Activated naive CD4-positive, alpha-beta T cell treated with anti-CD3 and anti-CD28 coated beads for 36 hours (primary cell): ENCODE measurements at regions not wholly inside any gene's neighbourhood (a gene's known extent, or its start where the extent isn't known, plus 50 kb on each side); places are given as distances from the start of the nearest gene placed in this dataset.

Experiments used
- CTCF ChIA-PET: fragments of 350-600 bp; sonication (Branson Sonifier 250); formaldehyde crosslinking; loops from one replicate; lab custom pipeline; 2021; ENCODE audit warnings: antibody characterized with exemption; lab: Charles Lee
- DNase-seq: peaks from one replicate; pipeline ENCODE4 v3.0.0-alpha.2; 2020
- H3K27ac Mint-ChIP-seq: one replicate; pipeline ENCODE4 v1.8.0; 2021; ENCODE audit warnings: mild to moderate bottlenecking, mixed read lengths
- H3K27me3 Mint-ChIP-seq: one replicate; pipeline ENCODE4 v1.8.0; 2021; ENCODE audit warnings: low read depth, mixed read lengths
- H3K36me3 Mint-ChIP-seq: one replicate; pipeline ENCODE4 v1.8.0; 2021; ENCODE audit warnings: low read depth, mixed read lengths
- H3K4me1 Mint-ChIP-seq: one replicate; pipeline ENCODE4 v1.8.0; 2021; ENCODE audit warnings: low read depth, mixed read lengths
- H3K4me3 Mint-ChIP-seq: one replicate; pipeline ENCODE4 v1.8.0; 2021; ENCODE audit warnings: mild to moderate bottlenecking, moderate library complexity, mixed read lengths
- H3K9me3 Mint-ChIP-seq: one replicate; pipeline ENCODE4 v1.8.0; 2021; ENCODE audit warnings: mixed read lengths
- intact Hi-C: fragments of 100-400 bp; cut with micrococcal nuclease; formaldehyde crosslinking; loops from one replicate; pipeline ENCODE4 v1.15.1; 2023

DNA sequence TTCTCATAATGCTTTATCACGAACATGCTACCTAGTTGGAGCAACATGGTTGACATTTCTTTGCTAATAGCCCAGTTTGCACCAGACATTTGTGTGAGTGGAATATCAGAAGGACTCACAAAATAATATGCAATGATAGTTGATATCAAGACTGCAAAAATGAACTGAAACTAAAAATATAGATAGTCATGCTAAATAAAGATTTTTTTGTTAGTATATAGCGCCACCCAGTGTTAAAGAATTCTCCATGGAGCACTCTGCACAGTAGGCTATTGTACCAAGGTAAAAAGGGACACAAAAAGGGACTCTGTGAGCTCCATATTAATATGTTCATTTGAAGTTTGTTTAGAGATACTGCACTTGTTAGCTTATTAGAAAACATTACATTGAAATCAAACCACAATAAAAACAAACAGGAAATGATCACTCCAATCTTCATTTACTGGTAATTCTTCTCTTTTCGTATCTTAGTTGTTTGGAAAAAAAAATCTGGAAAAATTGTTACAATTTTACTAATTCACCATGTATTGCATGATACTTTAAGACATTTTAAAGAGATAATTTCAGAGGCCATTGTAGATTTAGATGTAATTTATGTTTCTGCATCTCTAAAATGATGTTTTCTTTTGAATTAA is 1509.6 kb downstream of the ADGRL3 start:
- CTCF ChIA-PET, result interaction anchor here (1.3 kb wide), 1 partner anchor 25 kb away, joined by 3 read pairs; no protein-coding TSS in a partner anchor
- no peak for DNase-seq
- peaks cover 5% of the 10 kb centered on the region for H3K9me3 Mint-ChIP-seq
- H3K4me1 Mint-ChIP-seq, result no peaks in the 10 kb centered on the region
- no peak overlapping the region for H3K4me3 Mint-ChIP-seq
- no peaks in the 10 kb centered on the region for H3K27me3 Mint-ChIP-seq
- H3K27ac Mint-ChIP-seq, result no peak overlapping the region
- no peaks in the 10 kb centered on the region for H3K36me3 Mint-ChIP-seq
- intact Hi-C loops, result no loop called here

DNA sequence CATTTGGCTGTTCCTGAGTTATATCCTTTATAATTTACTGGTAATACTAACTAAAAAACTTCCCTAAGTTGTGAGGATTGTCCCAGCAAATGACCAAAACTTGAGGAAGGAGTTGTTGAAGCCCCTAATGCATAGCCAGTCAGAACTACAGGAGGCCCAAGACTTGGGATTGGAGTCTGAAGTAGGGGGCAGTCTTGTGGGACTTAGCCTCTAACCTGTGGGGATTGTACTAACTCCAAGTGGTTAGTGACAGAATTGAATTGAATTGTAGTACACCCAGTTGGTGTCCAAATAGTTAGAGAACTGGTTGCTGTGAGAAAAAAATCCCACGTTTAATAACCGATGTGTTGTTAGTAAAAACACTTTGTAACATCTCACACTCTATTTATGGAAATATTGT is 1506.3 kb downstream of the ADGRL3 start:
- H3K4me3 Mint-ChIP-seq, result no peak overlapping the region
- H3K9me3 Mint-ChIP-seq, result peaks cover 7% of the 10 kb centered on the region
- H3K27ac Mint-ChIP-seq, result no peak overlapping the region
- H3K4me1 Mint-ChIP-seq, result no peaks in the 10 kb centered on the region
- intact Hi-C loops, result no loop called here
- no peak for DNase-seq
- no peaks in the 10 kb centered on the region for H3K27me3 Mint-ChIP-seq
- CTCF ChIA-PET, result no interaction called here
- no peaks in the 10 kb centered on the region for H3K36me3 Mint-ChIP-seq

DNA sequence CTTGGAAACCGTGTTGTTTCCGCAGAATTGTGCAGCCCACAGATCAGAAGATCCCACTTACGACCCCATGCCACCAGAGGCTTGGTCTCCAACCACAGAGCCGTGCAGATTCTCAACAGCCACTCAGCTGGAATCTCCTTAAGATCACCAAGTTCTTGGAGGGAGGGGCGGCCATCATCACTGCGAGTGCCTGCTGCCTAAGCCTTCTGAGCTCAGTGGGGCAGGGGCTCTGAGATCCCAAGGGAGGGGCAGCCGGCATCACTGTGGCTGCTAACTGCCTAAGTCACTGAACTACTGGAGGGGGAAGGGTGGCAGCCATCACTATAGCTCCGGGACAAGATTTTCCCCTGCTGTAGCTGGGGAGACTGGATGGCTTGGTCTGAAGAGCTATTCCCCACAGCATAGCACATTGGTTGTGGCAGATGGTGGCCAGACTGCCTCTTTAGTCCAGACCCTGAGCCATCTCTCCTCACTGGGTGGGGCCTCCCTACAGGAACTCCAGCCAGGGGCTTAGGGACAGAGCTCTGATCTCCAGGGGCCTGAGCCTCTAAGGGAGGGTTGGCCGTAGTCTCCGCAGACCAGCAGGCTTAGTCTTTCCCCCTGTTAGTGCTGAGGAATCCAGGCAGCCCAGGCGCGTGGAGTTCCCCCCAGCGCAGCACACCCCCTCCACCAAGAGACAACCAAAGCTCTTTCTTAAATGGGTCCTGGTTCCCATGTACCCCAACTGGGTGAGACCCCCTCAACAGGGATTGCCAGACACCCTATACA is 1483.9 kb downstream of the ADGRL3 start:
- CTCF ChIA-PET, result no interaction called here
- H3K36me3 Mint-ChIP-seq, result no peaks in the 10 kb centered on the region
- DNase-seq, result no peak
- no peak overlapping the region for H3K27ac Mint-ChIP-seq
- peaks cover 16% of the 10 kb centered on the region for H3K9me3 Mint-ChIP-seq
- intact Hi-C loops, result no loop called here
- H3K4me3 Mint-ChIP-seq, result no peak overlapping the region
- no peaks in the 10 kb centered on the region for H3K27me3 Mint-ChIP-seq
- H3K4me1 Mint-ChIP-seq, result no peaks in the 10 kb centered on the region

DNA sequence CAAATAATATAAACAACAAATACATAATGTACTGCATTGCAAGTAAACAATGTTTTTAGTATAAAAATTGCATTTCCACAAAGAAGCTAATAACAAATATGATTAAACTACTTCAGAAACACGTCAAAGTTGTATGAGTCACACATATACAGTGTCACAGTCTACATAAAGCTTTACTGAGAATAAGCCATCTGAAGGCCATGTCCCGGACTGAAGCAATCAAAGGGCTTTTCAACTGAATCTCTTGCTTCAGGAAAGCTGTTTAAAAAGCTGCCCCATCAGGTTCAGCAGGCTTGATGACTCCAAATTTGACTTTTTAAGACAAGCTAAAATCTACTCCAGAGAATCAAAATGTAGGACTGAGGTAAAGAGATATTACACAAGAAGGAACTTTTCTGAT is 1476.8 kb downstream of the ADGRL3 start:
- Mint-ChIP-seq H3K27ac (no peak overlapping the region), H3K9me3 (peaks cover 18% of the 10 kb centered on the region), H3K4me1 (no peaks in the 10 kb centered on the region), H3K4me3 (no peak overlapping the region), H3K27me3 (no peaks in the 10 kb centered on the region), H3K36me3 (no peaks in the 10 kb centered on the region)
- intact Hi-C loops, result no loop called here
- DNase-seq, result no peak
- CTCF ChIA-PET, result no interaction called here

DNA sequence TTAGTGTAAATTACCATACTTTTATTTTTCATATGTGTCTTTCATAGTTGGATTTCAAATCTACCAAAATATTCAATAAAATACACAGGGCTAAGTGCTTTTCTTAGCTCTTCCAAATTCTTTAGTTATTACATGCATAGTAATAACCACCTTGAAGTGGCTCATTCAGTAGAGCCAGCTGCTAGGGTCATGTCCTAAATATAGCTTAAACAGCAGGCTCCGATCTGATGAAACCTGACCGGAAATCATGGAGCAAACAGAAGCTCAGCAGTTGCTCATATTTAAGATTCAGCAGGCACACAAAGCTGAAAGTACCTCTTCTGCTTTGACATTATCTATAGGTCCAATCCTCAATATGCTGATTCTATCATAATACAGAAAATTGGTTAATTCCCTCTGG is 1470.4 kb downstream of the ADGRL3 start:
- no peak overlapping the region for H3K4me3 Mint-ChIP-seq
- H3K4me1 Mint-ChIP-seq, result no peaks in the 10 kb centered on the region
- no peaks in the 10 kb centered on the region for H3K27me3 Mint-ChIP-seq
- intact Hi-C loops, result no loop called here
- DNase-seq, result no peak
- H3K9me3 Mint-ChIP-seq, result peaks cover 13% of the 10 kb centered on the region
- H3K27ac Mint-ChIP-seq, result no peak overlapping the region
- CTCF ChIA-PET, result no interaction called here
- no peaks in the 10 kb centered on the region for H3K36me3 Mint-ChIP-seq

DNA sequence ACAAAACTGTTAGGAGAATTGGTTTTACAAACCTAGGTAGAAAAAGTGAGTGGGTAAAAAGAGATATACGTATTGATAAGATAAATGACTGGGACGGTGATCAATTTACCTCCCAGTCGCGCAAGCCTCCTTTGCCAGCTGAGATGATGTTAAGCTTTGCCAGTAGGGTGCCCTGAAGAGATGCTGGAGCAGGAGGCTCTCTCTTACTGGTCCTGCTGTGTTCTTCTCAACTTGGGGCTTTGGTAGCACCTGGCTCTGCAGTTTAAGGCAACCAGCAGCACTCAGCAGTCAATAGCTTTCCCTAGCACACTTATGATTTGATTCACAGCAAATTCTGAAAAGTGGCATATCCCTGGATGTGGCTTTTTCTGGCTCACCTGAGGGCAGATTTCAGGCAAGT is 1461.7 kb downstream of the ADGRL3 start:
- no peaks in the 10 kb centered on the region for H3K36me3 Mint-ChIP-seq
- intact Hi-C loops, result no loop called here
- no peaks in the 10 kb centered on the region for H3K4me1 Mint-ChIP-seq
- CTCF ChIA-PET, result no interaction called here
- peaks cover 8% of the 10 kb centered on the region for H3K9me3 Mint-ChIP-seq
- no peaks in the 10 kb centered on the region for H3K27me3 Mint-ChIP-seq
- H3K27ac Mint-ChIP-seq, result no peak overlapping the region
- no peak overlapping the region for H3K4me3 Mint-ChIP-seq
- DNase-seq, result no peak

DNA sequence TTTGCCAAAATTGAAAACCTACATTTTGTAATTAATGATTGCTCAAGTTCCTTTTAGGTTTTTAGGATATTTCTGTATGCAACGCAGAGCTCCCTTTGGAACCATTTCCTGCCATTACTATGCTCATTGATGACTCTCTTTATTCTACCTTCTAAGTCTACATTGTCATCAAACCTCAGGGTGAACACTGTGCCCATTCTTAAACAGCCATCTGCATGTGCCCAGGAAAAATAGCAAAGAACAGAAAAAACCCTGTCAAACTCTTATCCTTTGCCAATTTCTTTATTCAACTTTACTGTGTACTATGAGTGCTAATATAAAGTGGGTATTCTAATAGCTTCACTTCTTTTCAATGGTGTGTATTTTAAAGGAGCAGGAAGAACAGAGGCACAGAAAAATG is 1455.9 kb downstream of the ADGRL3 start:
- CTCF ChIA-PET, result no interaction called here
- Mint-ChIP-seq H3K4me1 (no peaks in the 10 kb centered on the region), H3K4me3 (no peak overlapping the region), H3K9me3 (peaks cover 5% of the 10 kb centered on the region), H3K27me3 (no peaks in the 10 kb centered on the region), H3K27ac (no peak overlapping the region), H3K36me3 (no peaks in the 10 kb centered on the region)
- intact Hi-C loops, result no loop called here
- DNase-seq, result no peak

DNA sequence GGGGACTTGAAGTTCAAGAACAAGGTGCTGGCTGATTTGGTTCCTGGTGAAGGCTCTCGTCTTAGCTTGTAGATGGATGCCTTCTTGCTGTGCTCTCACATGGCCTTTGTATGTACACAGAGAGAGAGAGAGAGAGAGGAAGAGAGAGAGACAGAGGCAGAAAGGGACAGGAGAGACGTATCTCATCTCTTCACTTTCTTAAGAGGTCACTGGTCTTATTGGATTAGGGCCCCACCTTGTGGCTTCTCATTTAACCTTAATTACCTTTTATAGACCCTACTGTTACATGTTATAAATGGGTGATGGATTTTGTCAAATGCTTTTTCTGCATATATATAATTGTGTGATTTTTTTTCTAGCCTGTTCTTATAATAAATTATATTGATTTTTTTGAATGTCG is 1444.2 kb downstream of the ADGRL3 start:
- CTCF ChIA-PET, result no interaction called here
- Mint-ChIP-seq H3K4me1 (no peaks in the 10 kb centered on the region), H3K4me3 (no peak overlapping the region), H3K9me3 (peaks cover 6% of the 10 kb centered on the region), H3K27ac (no peak overlapping the region), H3K27me3 (no peaks in the 10 kb centered on the region), H3K36me3 (no peaks in the 10 kb centered on the region)
- DNase-seq, result peak; percentile 5
- intact Hi-C loops, result no loop called here

DNA sequence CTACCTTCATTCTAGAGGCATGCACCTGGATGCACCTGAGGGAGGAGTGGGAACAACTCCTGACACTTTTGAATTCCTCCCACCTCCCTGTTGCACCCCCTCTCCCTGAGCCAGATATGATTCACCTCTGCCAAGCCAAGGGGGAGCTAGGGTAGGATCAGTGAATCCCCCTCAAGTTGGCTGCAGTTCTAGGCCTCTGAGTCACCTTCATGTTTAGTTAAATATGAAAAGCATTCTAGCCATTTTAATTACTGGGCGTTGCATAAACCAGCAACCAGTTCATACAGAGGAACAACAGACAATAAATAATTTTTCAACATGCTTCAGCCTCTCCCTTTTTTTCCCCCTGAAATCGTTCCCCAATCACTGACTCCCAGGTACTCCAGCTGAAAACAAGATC is 1440.2 kb downstream of the ADGRL3 start:
- CTCF ChIA-PET, result no interaction called here
- intact Hi-C loops, result no loop called here
- Mint-ChIP-seq H3K4me3 (no peak overlapping the region), H3K36me3 (no peaks in the 10 kb centered on the region), H3K27ac (no peak overlapping the region), H3K9me3 (peaks cover 10% of the 10 kb centered on the region), H3K4me1 (no peaks in the 10 kb centered on the region), H3K27me3 (no peaks in the 10 kb centered on the region)
- no peak for DNase-seq

DNA sequence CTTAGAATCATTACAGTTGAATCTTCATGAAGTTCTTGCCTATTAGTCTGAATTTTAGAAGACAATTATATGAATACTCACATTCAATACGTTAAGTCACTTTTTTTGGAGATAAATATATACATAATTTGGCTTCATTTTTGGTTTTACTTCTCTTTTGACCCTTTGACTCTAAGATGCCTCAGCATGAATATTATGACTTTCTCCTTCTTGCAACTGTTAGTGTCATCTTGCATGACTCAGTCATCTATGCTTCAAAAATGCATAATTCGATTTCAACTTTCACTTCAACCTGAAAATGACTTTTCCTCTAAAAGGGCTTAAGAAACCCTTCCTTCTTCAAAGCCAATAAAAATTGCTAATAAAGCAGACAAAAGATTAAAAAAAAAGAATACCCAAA is 1427.5 kb downstream of the ADGRL3 start:
- intact Hi-C loops, result no loop called here
- no peaks in the 10 kb centered on the region for H3K4me1 Mint-ChIP-seq
- H3K36me3 Mint-ChIP-seq, result no peaks in the 10 kb centered on the region
- H3K27ac Mint-ChIP-seq, result no peak overlapping the region
- H3K4me3 Mint-ChIP-seq, result no peak overlapping the region
- no peak for DNase-seq
- H3K27me3 Mint-ChIP-seq, result no peaks in the 10 kb centered on the region
- CTCF ChIA-PET, result no interaction called here
- peaks cover 7% of the 10 kb centered on the region for H3K9me3 Mint-ChIP-seq

DNA sequence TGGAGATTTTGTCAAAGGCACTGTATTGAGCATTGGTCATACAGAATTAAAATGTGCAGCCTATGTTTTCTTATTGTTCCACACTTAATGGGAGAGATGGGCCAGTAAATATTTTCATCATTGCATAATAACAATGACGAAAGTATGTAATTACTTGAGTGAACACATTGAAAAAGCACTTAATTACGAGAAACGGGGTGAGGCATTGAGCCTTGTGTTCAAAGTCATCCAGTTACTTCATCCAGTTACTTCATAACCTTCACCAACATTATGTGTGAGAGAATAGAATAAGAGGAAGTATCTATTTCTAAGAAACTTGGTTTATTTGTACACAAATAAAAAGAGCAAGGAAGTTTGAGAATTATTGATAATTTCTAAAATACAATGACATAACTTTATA is 1427.0 kb downstream of the ADGRL3 start:
- Mint-ChIP-seq H3K9me3 (peaks cover 6% of the 10 kb centered on the region), H3K4me1 (no peaks in the 10 kb centered on the region), H3K36me3 (no peaks in the 10 kb centered on the region), H3K27me3 (no peaks in the 10 kb centered on the region), H3K27ac (no peak overlapping the region), H3K4me3 (no peak overlapping the region)
- no peak for DNase-seq
- CTCF ChIA-PET, result no interaction called here
- intact Hi-C loops, result no loop called here

DNA sequence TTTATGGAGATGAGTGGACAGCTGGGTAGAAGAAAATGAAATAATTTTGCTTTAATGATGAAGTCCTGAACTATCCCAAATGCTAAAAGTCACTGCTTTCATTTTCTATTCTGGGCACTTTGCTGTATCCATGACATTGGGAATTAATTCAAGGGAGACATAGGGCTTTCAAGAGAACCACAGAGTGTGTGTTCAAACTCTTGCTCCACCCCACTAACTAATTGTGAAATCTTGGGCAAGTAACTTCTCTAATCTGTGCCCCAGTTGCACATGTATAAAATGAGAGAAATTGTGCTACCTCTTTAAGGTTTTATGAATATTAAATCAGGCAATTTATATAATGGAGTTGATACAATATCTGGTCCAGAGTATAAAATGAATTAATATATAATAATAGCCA is 1422.0 kb downstream of the ADGRL3 start:
- no peak for DNase-seq
- intact Hi-C loops, result no loop called here
- no peak overlapping the region for H3K4me3 Mint-ChIP-seq
- H3K27me3 Mint-ChIP-seq, result no peaks in the 10 kb centered on the region
- H3K27ac Mint-ChIP-seq, result no peak overlapping the region
- peaks cover 9% of the 10 kb centered on the region for H3K9me3 Mint-ChIP-seq
- H3K36me3 Mint-ChIP-seq, result no peaks in the 10 kb centered on the region
- CTCF ChIA-PET, result no interaction called here
- no peaks in the 10 kb centered on the region for H3K4me1 Mint-ChIP-seq

DNA sequence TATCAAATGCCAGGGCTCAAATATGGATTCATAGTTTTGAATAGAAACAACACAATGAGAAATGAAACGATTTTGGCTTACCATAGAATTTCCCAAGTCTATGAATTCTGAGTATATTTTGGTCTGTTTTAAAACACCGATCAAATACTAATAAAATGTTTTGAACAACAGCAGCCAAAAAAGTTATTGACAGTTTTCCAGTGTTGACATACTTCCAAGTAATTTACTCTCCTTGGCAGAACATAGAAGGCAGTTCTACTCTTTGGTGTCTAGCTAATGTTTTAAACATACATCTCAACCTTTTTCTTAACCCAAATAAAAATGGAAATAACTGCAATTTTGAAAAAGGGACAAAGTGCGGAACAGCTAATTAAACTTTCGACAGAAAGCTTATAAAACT is 1419.8 kb downstream of the ADGRL3 start:
- Mint-ChIP-seq H3K9me3 (peaks cover 7% of the 10 kb centered on the region), H3K4me1 (no peaks in the 10 kb centered on the region), H3K36me3 (no peaks in the 10 kb centered on the region), H3K4me3 (no peak overlapping the region), H3K27ac (no peak overlapping the region), H3K27me3 (no peaks in the 10 kb centered on the region)
- intact Hi-C loops, result no loop called here
- no peak for DNase-seq
- CTCF ChIA-PET, result no interaction called here
